Peyer's patch (tissue), 4 donors: ENCODE measurements at regions not wholly inside any gene's neighbourhood (a gene's known extent, or its start where the extent isn't known, plus 50 kb on each side); places are given as distances from the start of the nearest gene placed in this dataset.
"Not testable (repeated sequence)": the region's sequence is repeated elsewhere in the genome, so short reads cannot be mapped to it uniquely, and the experiment has no call there.

Source experiments
- DNase-seq, 3 donors: peaks; one replicate each; pipeline ENCODE4 v3.0.0-alpha.2; 2017 to 2019
- H3K27ac ChIP-seq, 4 donors: fragments of 200-600 bp; sonication (generic); one replicate each; pipeline ENCODE4 v1.5.1; 2016 to 2019
- H3K27me3 ChIP-seq, 2 donors: fragments of 200-600 bp; sonication (generic); one replicate each; pipeline ENCODE4 v1.5.1; 2019
- H3K36me3 ChIP-seq, 3 donors: fragments of 200-600 bp; sonication (generic); one replicate each; pipeline ENCODE4 v1.5.1; 2016 to 2019
- H3K4me1 ChIP-seq, 4 donors: fragments of 200-600 bp; sonication (generic); one replicate each; pipeline ENCODE4 v1.5.1; 2016 to 2019
- H3K4me3 ChIP-seq, 4 donors: fragments of 200-600 bp; sonication (generic); 1 replicate in 3 of 4; 2 replicates in 1 of 4; pipeline ENCODE4 v1.5.1; 2016 to 2019; ENCODE audit warnings: mild to moderate bottlenecking in 1 of 4
- H3K9me3 ChIP-seq, 4 donors: fragments of 200-600 bp; sonication (generic); one replicate each; pipeline ENCODE4 v1.5.1; 2016 to 2019; ENCODE audit warnings: mild to moderate bottlenecking in 1 of 4
- CTCF ChIP-seq, 6 experiments: fragments of 450-650 bp in 4 of 6; fragments of 200-600 bp in 2 of 6; sonication (generic) in 1 of 6; IDR thresholded peaks; one replicate each; pipeline ENCODE4 v1.5.1; 2017 to 2019; ENCODE audit warnings: antibody characterized with exemption in 6 of 6, mild to moderate bottlenecking in 3 of 6, moderate library complexity in 1 of 6
- POLR2A ChIP-seq, 2 donors: fragments of 450-650 bp; IDR thresholded peaks; one replicate each; pipeline ENCODE4 v1.5.1; 2017; ENCODE audit warnings: antibody characterized with exemption in 2 of 2, mild to moderate bottlenecking in 2 of 2, moderate library complexity in 2 of 2

- H3K4me3 ChIP-seq: no peak overlapping the region
- DNase-seq: no peak
- no peaks in the 10 kb centered on the region for H3K27me3 ChIP-seq
- H3K4me1 ChIP-seq: no peaks in the 10 kb centered on the region
- TF ChIP-seq POLR2A (IDR thresholded peaks at IDR 0.05) (no peak), CTCF (IDR thresholded peaks at IDR 0.05) (no peak)
- no peaks in the 10 kb centered on the region for H3K36me3 ChIP-seq
- H3K27ac ChIP-seq: no peak overlapping the region
- no peaks in the 10 kb centered on the region for H3K9me3 ChIP-seq
These were observed 84.8 kb upstream of the BTG3 start for GRCh38 chr21:17697473-17697872.

- not testable (repeated sequence) for H3K27ac ChIP-seq, DNase-seq, H3K27me3 ChIP-seq
These were observed 81.7 kb upstream of the BTG3 start for GRCh38 chr21:17694416-17694815.

GRCh38 chr21:17693801-17694200, 81.1 kb upstream of the BTG3 start:
- H3K4me1 ChIP-seq: peaks cover 0 to 8% (median 0%) of the 10 kb centered on the region in 4 donors
- H3K27ac ChIP-seq: no peak overlapping the region
- TF ChIP-seq CTCF (IDR thresholded peaks at IDR 0.05) (no peak), POLR2A (IDR thresholded peaks at IDR 0.05) (no peak)
- no peaks in the 10 kb centered on the region for H3K9me3 ChIP-seq
- no peak overlapping the region for H3K4me3 ChIP-seq
- no peaks in the 10 kb centered on the region for H3K36me3 ChIP-seq
- H3K27me3 ChIP-seq: no peaks in the 10 kb centered on the region
- DNase-seq: no peak

More at GRCh38 chr21:17694416-17694815, 81.7 kb upstream of the BTG3 start:
- H3K4me3 ChIP-seq, H3K4me1 ChIP-seq, H3K36me3 ChIP-seq, H3K9me3 ChIP-seq: not testable (repeated sequence)

- no peaks in the 10 kb centered on the region for H3K9me3 ChIP-seq
- no peak for DNase-seq
- TF ChIP-seq POLR2A (IDR thresholded peaks at IDR 0.05) (no peak), CTCF (IDR thresholded peaks at IDR 0.05) (no peak)
- H3K36me3 ChIP-seq: no peaks in the 10 kb centered on the region
- peaks cover 0 to 11% (median 0%) of the 10 kb centered on the region in 4 donors for H3K4me1 ChIP-seq
- H3K4me3 ChIP-seq: no peak overlapping the region
- no peak overlapping the region for H3K27ac ChIP-seq
- no peaks in the 10 kb centered on the region for H3K27me3 ChIP-seq
These were observed 77.4 kb upstream of the BTG3 start for GRCh38 chr21:17690078-17690494.

GRCh38 chr21:17688912-17689874, 76.5 kb upstream of the BTG3 start:
- no peaks in the 10 kb centered on the region for H3K27me3 ChIP-seq
- no peak overlapping the region for H3K27ac ChIP-seq
- no peaks in the 10 kb centered on the region for H3K36me3 ChIP-seq
- H3K9me3 ChIP-seq: no peaks in the 10 kb centered on the region
- H3K4me3 ChIP-seq: no peak overlapping the region
- DNase-seq: peak in 2 of 3 donors; percentile 52 to 71
- TF ChIP-seq CTCF (IDR thresholded peaks at IDR 0.05) (peak in 3 of 6 experiments; percentile 25 to 32 (median 27)), POLR2A (IDR thresholded peaks at IDR 0.05) (no peak)
- peaks cover 0 to 11% (median 0%) of the 10 kb centered on the region in 4 donors for H3K4me1 ChIP-seq

GRCh38 chr21:17682924-17683323, 70.2 kb upstream of the BTG3 start:
- TF ChIP-seq CTCF (IDR thresholded peaks at IDR 0.05): no peak
- no peak for TF ChIP-seq POLR2A (IDR thresholded peaks at IDR 0.05)
- Histone ChIP-seq H3K4me1 (no peaks in the 10 kb centered on the region), H3K4me3 (no peak overlapping the region), H3K9me3 (no peaks in the 10 kb centered on the region), H3K36me3 (no peaks in the 10 kb centered on the region), H3K27me3 (no peaks in the 10 kb centered on the region), H3K27ac (no peak overlapping the region)
- DNase-seq: no peak
